ENCODE measurements at regions not wholly inside any gene's neighbourhood (a gene's known extent, or its start where the extent isn't known, plus 50 kb on each side); places are given as distances from the start of the nearest gene placed in this dataset.

GRCh38 chr15:39459548-39459947, 121.3 kb upstream of the THBS1 start:
- TF ChIP-seq CTCF (IDR thresholded peaks at IDR 0.05) (no peak), POLR2A (IDR thresholded peaks at IDR 0.05; ENCODE audit: low read length) (no peak), HMGXB4 (CRISPR knock-in tag; IDR thresholded peaks at IDR 0.05; ENCODE audit: borderline replicate concordance) (no peak), SREBF2 (IDR thresholded peaks at IDR 0.05) (no peak), BCL3 (IDR thresholded peaks at IDR 0.05) (no peak), EP300 (IDR thresholded peaks at IDR 0.05) (no peak), MYC (IDR thresholded peaks at IDR 0.05; ENCODE audit: borderline replicate concordance, low read length) (no peak), USF2 (IDR thresholded peaks at IDR 0.05) (no peak)
- TF ChIP-seq, protein P1, sequence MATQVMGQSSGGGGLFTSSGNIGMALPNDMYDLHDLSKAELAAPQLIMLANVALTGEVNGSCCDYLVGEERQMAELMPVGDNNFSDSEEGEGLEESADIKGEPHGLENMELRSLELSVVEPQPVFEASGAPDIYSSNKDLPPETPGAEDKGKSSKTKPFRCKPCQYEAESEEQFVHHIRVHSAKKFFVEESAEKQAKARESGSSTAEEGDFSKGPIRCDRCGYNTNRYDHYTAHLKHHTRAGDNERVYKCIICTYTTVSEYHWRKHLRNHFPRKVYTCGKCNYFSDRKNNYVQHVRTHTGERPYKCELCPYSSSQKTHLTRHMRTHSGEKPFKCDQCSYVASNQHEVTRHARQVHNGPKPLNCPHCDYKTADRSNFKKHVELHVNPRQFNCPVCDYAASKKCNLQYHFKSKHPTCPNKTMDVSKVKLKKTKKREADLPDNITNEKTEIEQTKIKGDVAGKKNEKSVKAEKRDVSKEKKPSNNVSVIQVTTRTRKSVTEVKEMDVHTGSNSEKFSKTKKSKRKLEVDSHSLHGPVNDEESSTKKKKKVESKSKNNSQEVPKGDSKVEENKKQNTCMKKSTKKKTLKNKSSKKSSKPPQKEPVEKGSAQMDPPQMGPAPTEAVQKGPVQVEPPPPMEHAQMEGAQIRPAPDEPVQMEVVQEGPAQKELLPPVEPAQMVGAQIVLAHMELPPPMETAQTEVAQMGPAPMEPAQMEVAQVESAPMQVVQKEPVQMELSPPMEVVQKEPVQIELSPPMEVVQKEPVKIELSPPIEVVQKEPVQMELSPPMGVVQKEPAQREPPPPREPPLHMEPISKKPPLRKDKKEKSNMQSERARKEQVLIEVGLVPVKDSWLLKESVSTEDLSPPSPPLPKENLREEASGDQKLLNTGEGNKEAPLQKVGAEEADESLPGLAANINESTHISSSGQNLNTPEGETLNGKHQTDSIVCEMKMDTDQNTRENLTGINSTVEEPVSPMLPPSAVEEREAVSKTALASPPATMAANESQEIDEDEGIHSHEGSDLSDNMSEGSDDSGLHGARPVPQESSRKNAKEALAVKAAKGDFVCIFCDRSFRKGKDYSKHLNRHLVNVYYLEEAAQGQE (IDR thresholded peaks at IDR 0.05), result no peak

All from A549 (cell line).